GM18502 (cell line): ENCODE measurements at regions not wholly inside any gene's neighbourhood (a gene's known extent, or its start where the extent isn't known, plus 50 kb on each side); places are given as distances from the start of the nearest gene placed in this dataset.

Source experiments
- ATAC-seq: cut with Tn5 transposase; IDR thresholded peaks from one replicate; pipeline ENCODE4 v1.9.1; 2021; ENCODE audit warnings: mild to moderate bottlenecking; ENCODE audit not compliant: unreplicated experiment, poor library complexity

- ATAC-seq = no peak
Observed at GRCh38 chr2:8170552-8171327, 511.1 kb upstream of the ID2 start.

- no peak for ATAC-seq
Observed at GRCh38 chr2:8171608-8172007, 510.2 kb upstream of the ID2 start.

GRCh38 chr2:8172661-8173060, 509.2 kb upstream of the ID2 start:
- ATAC-seq = no peak

- no peak for ATAC-seq
Observed at GRCh38 chr2:8174641-8175257, 507.1 kb upstream of the ID2 start.

- no peak for ATAC-seq
Observed at GRCh38 chr2:8176887-8177286, 505.0 kb upstream of the ID2 start.

- no peak for ATAC-seq
Observed at GRCh38 chr2:8177566-8177965, 504.3 kb upstream of the ID2 start.

- no peak for ATAC-seq
Observed at GRCh38 chr2:8178911-8179310, 502.9 kb upstream of the ID2 start.

- no peak for ATAC-seq
Observed at GRCh38 chr2:8189316-8189715, 492.5 kb upstream of the ID2 start.

GRCh38 chr2:8190279-8190678, 491.6 kb upstream of the ID2 start:
- no peak for ATAC-seq

- no peak for ATAC-seq
Observed at GRCh38 chr2:8191427-8191826, 490.4 kb upstream of the ID2 start.

GRCh38 chr2:8193146-8193545, 488.7 kb upstream of the ID2 start:
- ATAC-seq = no peak

GRCh38 chr2:8193686-8194615, 487.9 kb upstream of the ID2 start:
- ATAC-seq = no peak

GRCh38 chr2:8195784-8196183, 486.1 kb upstream of the ID2 start:
- no peak for ATAC-seq

GRCh38 chr2:8196316-8196715, 485.5 kb upstream of the ID2 start:
- no peak for ATAC-seq

GRCh38 chr2:8197101-8197500, 484.8 kb upstream of the ID2 start:
- ATAC-seq = no peak

- no peak for ATAC-seq
Observed at GRCh38 chr2:8197825-8198224, 484.0 kb upstream of the ID2 start.

- no peak for ATAC-seq
Observed at GRCh38 chr2:8198766-8199382, 483.0 kb upstream of the ID2 start.

- peak; percentile 94 for ATAC-seq
Observed at GRCh38 chr2:8202132-8202531, 479.7 kb upstream of the ID2 start.

- no peak for ATAC-seq
Observed at GRCh38 chr2:8203364-8203763, 478.5 kb upstream of the ID2 start.

GRCh38 chr2:8204711-8205110, 477.1 kb upstream of the ID2 start:
- ATAC-seq = no peak

GRCh38 chr2:8209494-8209893, 472.4 kb upstream of the ID2 start:
- no peak for ATAC-seq
